ENCODE measurements at regions not wholly inside any gene's neighbourhood (a gene's known extent, or its start where the extent isn't known, plus 50 kb on each side); places are given as distances from the start of the nearest gene placed in this dataset.
"Not testable (repeated sequence)": the region's sequence is repeated elsewhere in the genome, so short reads cannot be mapped to it uniquely, and the experiment has no call there.

- not testable (repeated sequence) for DNase-seq (ENCODE audit: extremely low spot score, unreplicated experiment); H3K4me1 Mint-ChIP-seq (ENCODE audit: unreplicated experiment); H3K27me3 Mint-ChIP-seq; H3K9me3 Mint-ChIP-seq; H3K36me3 Mint-ChIP-seq; H3K27ac Mint-ChIP-seq; H3K4me3 Mint-ChIP-seq
Observed at GRCh38 chr16:18263046-18263445, 73.5 kb downstream of the NPIPA8 start.

GRCh38 chr16:18261848-18262247 is 74.7 kb downstream of the NPIPA8 start:
- H3K27ac Mint-ChIP-seq; H3K9me3 Mint-ChIP-seq; H3K27me3 Mint-ChIP-seq; H3K4me1 Mint-ChIP-seq (ENCODE audit: unreplicated experiment); DNase-seq (ENCODE audit: extremely low spot score, unreplicated experiment); H3K36me3 Mint-ChIP-seq; H3K4me3 Mint-ChIP-seq: not testable (repeated sequence)

DNA sequence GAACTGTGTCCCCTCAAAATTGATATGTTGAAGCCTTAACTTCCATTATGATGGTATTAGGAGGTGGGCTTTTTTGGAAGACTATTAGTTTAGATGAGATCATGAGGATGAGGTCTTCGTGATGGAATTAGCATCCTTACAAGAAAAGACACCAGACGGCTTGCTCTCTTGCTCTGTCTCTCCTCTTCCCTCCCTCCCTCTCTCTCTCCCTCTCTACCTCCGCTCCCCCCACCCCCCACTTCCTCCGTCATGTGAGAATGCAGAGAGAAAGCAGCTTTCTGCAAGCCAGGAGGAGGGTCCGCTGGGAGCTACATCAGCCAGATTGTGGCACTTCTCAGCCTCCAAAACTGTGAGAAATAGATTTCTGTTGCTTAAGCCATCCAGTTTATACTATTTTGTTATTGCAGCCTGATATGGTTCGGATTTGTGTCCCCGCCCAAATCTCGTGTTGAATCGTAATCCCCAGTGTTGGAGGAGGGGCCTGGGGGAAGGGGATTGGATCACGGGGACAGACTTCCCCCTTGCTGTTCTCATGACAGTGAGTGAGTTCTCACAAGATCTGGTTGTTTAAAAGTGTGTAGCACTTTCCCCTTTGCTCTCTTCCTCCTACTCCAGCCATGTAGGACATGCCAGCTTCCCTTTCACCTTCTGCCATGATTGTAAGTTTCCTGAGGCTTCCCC is 76.9 kb downstream of the NPIPA8 start:
- not testable (repeated sequence) for H3K36me3 Mint-ChIP-seq; H3K9me3 Mint-ChIP-seq; DNase-seq (ENCODE audit: extremely low spot score, unreplicated experiment); H3K4me1 Mint-ChIP-seq (ENCODE audit: unreplicated experiment); H3K4me3 Mint-ChIP-seq; H3K27me3 Mint-ChIP-seq; H3K27ac Mint-ChIP-seq

DNA sequence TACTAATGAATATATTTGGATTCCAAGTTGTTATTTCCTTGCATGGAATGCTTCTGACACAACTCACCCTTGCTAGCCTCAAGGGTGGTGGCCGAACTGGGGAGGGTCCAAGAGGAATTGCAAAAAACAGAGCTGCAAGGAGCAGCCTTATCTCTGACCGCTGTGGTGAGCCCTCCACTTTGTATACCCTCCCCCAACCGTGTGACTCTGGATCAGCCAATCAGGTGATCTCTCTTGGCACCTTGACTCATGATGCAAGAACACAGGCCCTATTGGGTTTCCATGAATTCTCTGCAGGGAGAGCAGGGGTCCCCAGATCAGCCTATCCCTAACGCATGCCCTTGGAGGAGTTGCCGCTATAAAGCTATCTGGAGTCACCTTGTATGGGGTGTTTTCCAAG is 83.6 kb downstream of the NPIPA8 start:
- not testable (repeated sequence) for H3K27me3 Mint-ChIP-seq; H3K9me3 Mint-ChIP-seq; H3K36me3 Mint-ChIP-seq; H3K4me3 Mint-ChIP-seq; H3K4me1 Mint-ChIP-seq (ENCODE audit: unreplicated experiment); H3K27ac Mint-ChIP-seq; DNase-seq (ENCODE audit: extremely low spot score, unreplicated experiment)

GRCh38 chr16:18230505-18230904 is 106.0 kb downstream of the NPIPA8 start:
- H3K4me1 Mint-ChIP-seq (ENCODE audit: unreplicated experiment); H3K27me3 Mint-ChIP-seq; H3K4me3 Mint-ChIP-seq; H3K27ac Mint-ChIP-seq; DNase-seq (ENCODE audit: extremely low spot score, unreplicated experiment); H3K36me3 Mint-ChIP-seq; H3K9me3 Mint-ChIP-seq: not testable (repeated sequence)

GRCh38 chr16:18222054-18223009 is 114.2 kb downstream of the NPIPA8 start:
- H3K27ac Mint-ChIP-seq; H3K27me3 Mint-ChIP-seq; DNase-seq (ENCODE audit: extremely low spot score, unreplicated experiment); H3K4me3 Mint-ChIP-seq; H3K4me1 Mint-ChIP-seq (ENCODE audit: unreplicated experiment); H3K36me3 Mint-ChIP-seq; H3K9me3 Mint-ChIP-seq: not testable (repeated sequence)

- H3K27me3 Mint-ChIP-seq; H3K36me3 Mint-ChIP-seq; H3K4me1 Mint-ChIP-seq (ENCODE audit: unreplicated experiment); DNase-seq (ENCODE audit: extremely low spot score, unreplicated experiment); H3K27ac Mint-ChIP-seq; H3K9me3 Mint-ChIP-seq; H3K4me3 Mint-ChIP-seq: not testable (repeated sequence)
Observed at GRCh38 chr16:18217741-18218140, 118.8 kb downstream of the NPIPA8 start.

DNA sequence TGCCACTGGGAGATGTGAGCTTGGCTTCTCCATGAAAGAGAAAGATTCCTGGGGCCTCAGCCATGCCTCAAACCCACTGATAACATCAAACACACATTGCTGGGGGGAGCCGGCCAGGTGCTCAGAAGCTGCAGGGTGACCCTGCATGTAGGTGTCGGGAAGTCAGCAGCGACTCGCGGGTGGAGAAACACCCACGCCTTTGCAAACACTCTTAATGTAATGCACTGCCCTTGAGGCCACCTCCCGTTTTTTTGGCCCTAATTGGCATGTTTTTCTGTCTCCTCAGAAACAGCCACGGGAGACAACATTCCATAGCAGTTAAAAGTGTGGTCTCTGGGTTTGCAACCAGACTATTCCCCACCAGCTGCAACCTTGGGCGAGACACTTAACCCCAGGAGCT is 119.7 kb downstream of the NPIPA8 start:
- H3K27me3 Mint-ChIP-seq; H3K27ac Mint-ChIP-seq; H3K36me3 Mint-ChIP-seq; H3K4me1 Mint-ChIP-seq (ENCODE audit: unreplicated experiment); DNase-seq (ENCODE audit: extremely low spot score, unreplicated experiment); H3K4me3 Mint-ChIP-seq; H3K9me3 Mint-ChIP-seq: not testable (repeated sequence)

- not testable (repeated sequence) for H3K27ac Mint-ChIP-seq; DNase-seq (ENCODE audit: extremely low spot score, unreplicated experiment); H3K4me3 Mint-ChIP-seq
Observed at GRCh38 chr16:18213810-18214209, 122.7 kb downstream of the NPIPA8 start.

DNA sequence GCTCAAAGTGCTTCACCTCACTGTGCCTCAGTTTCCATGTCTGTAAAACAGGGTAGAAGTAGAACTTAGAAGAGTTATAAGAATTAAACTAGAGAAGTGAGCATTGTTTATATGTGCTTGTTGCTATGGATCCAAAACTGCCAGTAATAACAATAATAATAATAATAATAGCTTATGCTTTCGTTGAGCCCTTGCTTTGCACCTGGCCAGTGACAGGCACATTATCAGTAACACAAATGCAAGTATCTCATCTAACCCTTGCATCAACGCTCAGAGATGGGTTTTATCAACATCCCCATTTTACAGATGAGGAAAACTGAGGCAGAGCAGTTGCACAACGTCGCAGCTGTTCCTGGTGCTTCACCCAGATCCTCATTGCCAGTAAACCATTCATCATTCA is 125.0 kb downstream of the NPIPA8 start:
- not testable (repeated sequence) for H3K9me3 Mint-ChIP-seq, H3K4me3 Mint-ChIP-seq, H3K36me3 Mint-ChIP-seq

More at GRCh38 chr16:18213810-18214209, 122.7 kb downstream of the NPIPA8 start:
- not testable (repeated sequence) for H3K36me3 Mint-ChIP-seq; H3K9me3 Mint-ChIP-seq; H3K27me3 Mint-ChIP-seq; H3K4me1 Mint-ChIP-seq (ENCODE audit: unreplicated experiment)

GRCh38 chr16:18204786-18205185 is 131.8 kb downstream of the NPIPA8 start:
- not testable (repeated sequence) for H3K9me3 Mint-ChIP-seq; H3K27me3 Mint-ChIP-seq; DNase-seq (ENCODE audit: extremely low spot score, unreplicated experiment); H3K27ac Mint-ChIP-seq; H3K4me1 Mint-ChIP-seq (ENCODE audit: unreplicated experiment); H3K36me3 Mint-ChIP-seq; H3K4me3 Mint-ChIP-seq

More for the DNA sequence above, 125.0 kb downstream of the NPIPA8 start:
- H3K27me3 Mint-ChIP-seq; H3K27ac Mint-ChIP-seq; DNase-seq (ENCODE audit: extremely low spot score, unreplicated experiment); H3K4me1 Mint-ChIP-seq (ENCODE audit: unreplicated experiment): not testable (repeated sequence)

- H3K4me3 Mint-ChIP-seq; H3K4me1 Mint-ChIP-seq (ENCODE audit: unreplicated experiment); H3K36me3 Mint-ChIP-seq; H3K9me3 Mint-ChIP-seq; H3K27ac Mint-ChIP-seq; DNase-seq (ENCODE audit: extremely low spot score, unreplicated experiment); H3K27me3 Mint-ChIP-seq: not testable (repeated sequence)
Observed at GRCh38 chr16:18204309-18204708, 132.2 kb downstream of the NPIPA8 start.

GRCh38 chr16:18201511-18201910 is 135.0 kb downstream of the NPIPA8 start:
- not testable (repeated sequence) for H3K4me3 Mint-ChIP-seq; H3K27ac Mint-ChIP-seq; H3K27me3 Mint-ChIP-seq; H3K9me3 Mint-ChIP-seq; DNase-seq (ENCODE audit: extremely low spot score, unreplicated experiment); H3K36me3 Mint-ChIP-seq; H3K4me1 Mint-ChIP-seq (ENCODE audit: unreplicated experiment)

DNA sequence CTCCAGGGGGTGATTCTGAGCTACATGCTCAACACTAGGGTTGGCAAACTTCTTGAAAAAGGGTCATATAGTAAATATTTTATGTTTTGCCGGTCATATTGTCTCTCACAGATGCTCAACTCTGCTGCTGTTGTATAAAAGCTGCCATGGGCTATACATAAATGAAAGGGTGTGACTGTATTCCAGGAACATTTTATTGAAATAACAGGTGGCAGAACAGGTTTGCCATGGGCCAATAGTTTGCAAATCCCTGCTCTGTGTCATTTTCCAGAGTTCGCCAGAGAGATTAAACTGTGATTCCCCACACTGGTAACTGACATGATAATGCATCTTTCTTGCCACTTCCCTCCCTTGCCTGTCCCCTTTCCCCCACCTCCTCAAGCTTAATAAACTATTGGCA is 144.1 kb downstream of the NPIPA8 start:
- H3K4me1 Mint-ChIP-seq (ENCODE audit: unreplicated experiment); H3K27me3 Mint-ChIP-seq; H3K27ac Mint-ChIP-seq; H3K36me3 Mint-ChIP-seq; H3K4me3 Mint-ChIP-seq; DNase-seq (ENCODE audit: extremely low spot score, unreplicated experiment); H3K9me3 Mint-ChIP-seq: not testable (repeated sequence)

Data from type B pancreatic cell (in vitro differentiated cells).